ENCODE measurements at regions not wholly inside any gene's neighbourhood (a gene's known extent, or its start where the extent isn't known, plus 50 kb on each side); places are given as distances from the start of the nearest gene placed in this dataset.

DNA sequence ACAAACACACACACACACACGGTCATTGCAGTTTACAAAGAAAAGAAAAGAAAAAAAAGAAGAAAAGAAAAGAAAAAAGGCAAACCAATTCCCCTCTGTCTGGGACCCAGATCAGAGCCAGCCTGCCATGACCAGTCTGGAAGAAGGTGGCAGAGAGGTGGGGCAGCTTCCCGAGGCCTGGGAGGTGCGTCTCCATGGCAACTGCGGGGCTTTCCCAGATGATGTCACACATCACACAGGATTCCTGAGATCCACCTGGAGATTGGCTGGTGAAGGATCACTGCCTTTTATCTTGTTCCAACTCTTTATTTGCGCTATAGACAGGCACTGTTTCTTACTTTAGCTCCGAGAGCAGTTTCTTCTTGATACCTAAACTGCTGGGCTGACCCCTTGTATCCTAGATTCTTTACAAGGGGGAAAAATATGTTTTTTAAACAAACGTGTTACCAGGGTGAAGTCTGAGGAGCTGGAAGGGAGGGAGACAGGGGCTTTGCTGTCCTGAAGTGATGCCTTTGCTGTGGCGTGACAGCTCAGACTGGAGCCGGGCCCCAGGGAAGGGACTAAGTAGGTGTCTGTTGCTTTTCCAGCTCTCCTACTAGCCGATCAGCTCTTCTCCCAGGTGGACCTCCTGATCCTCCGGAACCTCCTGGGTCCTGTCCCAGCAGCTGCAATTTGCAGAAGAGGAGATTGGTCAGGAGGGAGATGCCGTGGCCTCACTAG lies 298.5 kb downstream of the KLF6 start:
- Histone ChIP-seq H3K4me3 (no peak overlapping the region), H3K4me1 (peaks cover 6 to 14% of the 10 kb centered on the region in 2 donors), H3K27ac (no peak overlapping the region), H3K36me3 (no peaks in the 10 kb centered on the region), H3K27me3 (no peaks in the 10 kb centered on the region), H3K9me3 (no peaks in the 10 kb centered on the region)
- TF ChIP-seq, protein P1, sequence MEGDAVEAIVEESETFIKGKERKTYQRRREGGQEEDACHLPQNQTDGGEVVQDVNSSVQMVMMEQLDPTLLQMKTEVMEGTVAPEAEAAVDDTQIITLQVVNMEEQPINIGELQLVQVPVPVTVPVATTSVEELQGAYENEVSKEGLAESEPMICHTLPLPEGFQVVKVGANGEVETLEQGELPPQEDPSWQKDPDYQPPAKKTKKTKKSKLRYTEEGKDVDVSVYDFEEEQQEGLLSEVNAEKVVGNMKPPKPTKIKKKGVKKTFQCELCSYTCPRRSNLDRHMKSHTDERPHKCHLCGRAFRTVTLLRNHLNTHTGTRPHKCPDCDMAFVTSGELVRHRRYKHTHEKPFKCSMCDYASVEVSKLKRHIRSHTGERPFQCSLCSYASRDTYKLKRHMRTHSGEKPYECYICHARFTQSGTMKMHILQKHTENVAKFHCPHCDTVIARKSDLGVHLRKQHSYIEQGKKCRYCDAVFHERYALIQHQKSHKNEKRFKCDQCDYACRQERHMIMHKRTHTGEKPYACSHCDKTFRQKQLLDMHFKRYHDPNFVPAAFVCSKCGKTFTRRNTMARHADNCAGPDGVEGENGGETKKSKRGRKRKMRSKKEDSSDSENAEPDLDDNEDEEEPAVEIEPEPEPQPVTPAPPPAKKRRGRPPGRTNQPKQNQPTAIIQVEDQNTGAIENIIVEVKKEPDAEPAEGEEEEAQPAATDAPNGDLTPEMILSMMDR (IDR thresholded peaks at IDR 0.05 in 4 of 5, conservative IDR thresholded peaks at IDR 0.05 in 1 of 5): no peak
- TF ChIP-seq POLR2A (IDR thresholded peaks at IDR 0.05): no peak
- in situ Hi-C loops (cut with MboI; ENCODE audit: low sequenced_read_pairs in 4 of 4): no loop called here
- ATAC-seq: no peak
- DNase-seq: no peak
- intact Hi-C loops (cut with DNase I; ENCODE audit: low total_unique reads): no loop called here

DNA sequence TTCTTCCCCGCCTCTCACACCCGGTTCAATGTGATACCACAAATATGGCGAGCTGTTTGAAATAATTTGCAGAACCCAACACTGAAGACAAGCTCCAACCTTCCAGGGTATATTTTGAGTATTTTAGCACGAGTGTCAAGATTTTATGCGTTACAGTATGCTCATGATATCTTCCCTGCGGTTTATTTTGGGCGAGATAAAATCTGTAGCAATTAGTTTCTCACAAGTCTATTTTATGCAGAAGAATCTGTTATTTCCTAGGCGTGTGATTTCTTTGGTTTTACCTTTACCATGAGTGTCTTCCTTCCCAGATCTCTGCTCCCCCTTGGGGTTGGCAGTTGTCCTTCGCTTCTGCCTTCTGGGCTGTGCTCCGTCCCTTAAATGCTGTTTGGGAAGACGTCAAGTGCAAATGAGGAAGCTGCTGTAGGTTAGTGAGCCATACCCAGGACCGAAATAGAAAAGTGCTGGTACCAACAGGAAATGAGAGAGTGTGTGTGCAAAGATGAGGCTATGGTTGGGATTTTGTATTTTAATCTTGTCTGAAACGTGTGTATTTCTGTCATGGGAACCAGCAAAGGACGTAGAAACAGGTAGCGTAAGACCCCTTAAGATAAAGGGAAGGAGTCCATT lies 299.8 kb downstream of the KLF6 start:
- Histone ChIP-seq H3K9me3 (no peaks in the 10 kb centered on the region), H3K27ac (no peak overlapping the region), H3K4me3 (no peak overlapping the region), H3K27me3 (no peaks in the 10 kb centered on the region), H3K36me3 (no peaks in the 10 kb centered on the region), H3K4me1 (peaks cover 6 to 14% of the 10 kb centered on the region in 2 donors)
- ATAC-seq (no peak), DNase-seq (no peak)
- no peak for TF ChIP-seq POLR2A (IDR thresholded peaks at IDR 0.05)
- TF ChIP-seq, protein P1 (IDR thresholded peaks at IDR 0.05 in 4 of 5, conservative IDR thresholded peaks at IDR 0.05 in 1 of 5): no peak
- intact Hi-C loops (cut with DNase I; ENCODE audit: low total_unique reads): no loop called here
- in situ Hi-C loops (cut with MboI; ENCODE audit: low sequenced_read_pairs in 4 of 4): no loop called here

DNA sequence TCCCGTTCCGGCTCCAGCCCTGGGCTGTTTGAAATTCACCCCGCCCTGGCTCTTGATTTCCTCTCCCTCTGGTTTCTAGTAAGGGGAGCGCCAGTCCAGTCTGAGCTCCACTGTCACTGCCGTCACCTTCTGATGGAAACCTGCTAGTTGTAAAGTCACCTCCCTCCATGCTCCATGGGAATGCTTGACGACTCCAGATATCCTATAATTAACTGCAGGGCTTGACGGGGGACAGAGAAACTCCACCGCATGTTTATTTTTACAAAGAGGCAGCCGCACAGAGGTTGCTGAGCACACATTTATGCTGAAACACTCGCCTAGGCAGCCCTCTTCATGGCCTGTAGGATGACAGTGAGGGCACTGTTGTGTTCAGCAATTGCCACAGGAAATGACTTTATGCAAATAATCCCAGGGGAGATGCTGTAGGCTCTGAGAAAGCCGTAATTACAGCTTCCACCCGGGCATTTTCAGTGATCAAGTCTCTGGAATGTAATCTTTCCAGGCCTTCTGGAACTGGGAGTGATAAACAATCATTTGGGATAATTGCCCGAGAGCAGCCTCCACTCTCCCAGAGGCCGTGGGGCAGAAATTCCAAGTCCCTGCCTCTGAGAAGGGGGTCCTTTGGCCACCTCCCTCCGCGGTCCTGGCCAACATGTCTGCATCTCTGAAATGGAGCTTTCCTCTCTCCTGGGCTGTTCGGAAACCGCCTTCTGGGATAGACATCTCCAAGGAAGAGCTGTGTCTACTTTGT lies 300.5 kb downstream of the KLF6 start:
- H3K4me1 ChIP-seq: peaks cover 6 to 14% of the 10 kb centered on the region in 2 donors
- H3K4me3 ChIP-seq: no peak overlapping the region
- no peaks in the 10 kb centered on the region for H3K9me3 ChIP-seq
- no peaks in the 10 kb centered on the region for H3K36me3 ChIP-seq
- peak overlapping the region in 2 of 4 donors; percentile 8 to 9 for H3K27ac ChIP-seq
- ATAC-seq (no peak), DNase-seq (no peak)
- no peaks in the 10 kb centered on the region for H3K27me3 ChIP-seq
- in situ Hi-C loops (cut with MboI; ENCODE audit: low sequenced_read_pairs in 4 of 4) (no loop called here), intact Hi-C loops (cut with DNase I; ENCODE audit: low total_unique reads) (no loop called here)
- TF ChIP-seq, protein P1 (IDR thresholded peaks at IDR 0.05 in 4 of 5, conservative IDR thresholded peaks at IDR 0.05 in 1 of 5): no peak
- TF ChIP-seq POLR2A (IDR thresholded peaks at IDR 0.05): no peak

GRCh38 chr10:3482200-3482993 lies 302.6 kb downstream of the KLF6 start:
- intact Hi-C loops (cut with DNase I; ENCODE audit: low total_unique reads): no loop called here
- DNase-seq: peak; percentile 43 to 46
- H3K27ac ChIP-seq: peak overlapping the region in 2 of 4 donors; percentile 34 to 39

More at GRCh38 chr10:3482200-3482993, 302.6 kb downstream of the KLF6 start:
- H3K9me3 ChIP-seq: no peaks in the 10 kb centered on the region
- peak; percentile 87 to 95 for ATAC-seq
- no peak overlapping the region for H3K4me3 ChIP-seq
- no peaks in the 10 kb centered on the region for H3K36me3 ChIP-seq
- no peak for TF ChIP-seq POLR2A (IDR thresholded peaks at IDR 0.05)
- peaks cover 6 to 14% of the 10 kb centered on the region in 2 donors for H3K4me1 ChIP-seq
- no peaks in the 10 kb centered on the region for H3K27me3 ChIP-seq
- in situ Hi-C loops (cut with MboI; ENCODE audit: low sequenced_read_pairs in 4 of 4): no loop called here

All from gastrocnemius medialis (tissue), 4 donors.